Fibroblast of lung (primary cell): ENCODE measurements at regions not wholly inside any gene's neighbourhood (a gene's known extent, or its start where the extent isn't known, plus 50 kb on each side); places are given as distances from the start of the nearest gene placed in this dataset.

Experiments
- CTCF ChIP-seq, 2 donors: IDR thresholded peaks in 1 of 2; conservative IDR thresholded peaks in 1 of 2; 1 replicate in 1 of 2; 2 replicates in 1 of 2; pipeline ENCODE4 v1.5.1; 2011 to 2012; ENCODE audit warnings: low read length in 2 of 2, control low read depth in 1 of 2, inconsistent platforms in 1 of 2, low read depth in 1 of 2, mild to moderate bottlenecking in 1 of 2
- EZH2 ChIP-seq: IDR thresholded peaks from 2 replicates; pipeline ENCODE4 v1.5.1; 2012; ENCODE audit warnings: low read length, control low read depth, mild to moderate bottlenecking; ENCODE audit errors: missing control alignments

GRCh38 chr2:16003152-16003551 lies 62.8 kb downstream of the MYCN start:
- TF ChIP-seq CTCF (conservative IDR thresholded peaks at IDR 0.05 in 1 of 2, IDR thresholded peaks at IDR 0.05 in 1 of 2; ENCODE audit: low read depth in 1 of 2, low read length in 2 of 2) (no peak), EZH2 (no peak)
